GM12865 (cell line): ENCODE measurements at regions not wholly inside any gene's neighbourhood (a gene's known extent, or its start where the extent isn't known, plus 50 kb on each side); places are given as distances from the start of the nearest gene placed in this dataset.

Experiments used
- DNase-seq: peaks from one replicate; pipeline ENCODE4 v3.0.0; 2010; ENCODE audit warnings: low read depth
- H3K4me3 ChIP-seq: 2 replicates; pipeline ENCODE4 v1.5.1; 2011; ENCODE audit warnings: mild to moderate bottlenecking, low read depth, low read length, control low read depth
- CTCF ChIP-seq: IDR thresholded peaks from 2 replicates; pipeline ENCODE4 v1.5.1; 2011; ENCODE audit warnings: low read length, control low read depth, low read depth, inconsistent platforms; ENCODE audit not compliant: insufficient read depth; ENCODE audit errors: missing control alignments

GRCh38 chr4:19375136-19375804 lies 876.4 kb upstream of the SLIT2 start:
- DNase-seq = no peak
- TF ChIP-seq CTCF = no peak
- no peak overlapping the region for H3K4me3 ChIP-seq

GRCh38 chr4:19372390-19372789 lies 879.3 kb upstream of the SLIT2 start:
- no peak for TF ChIP-seq CTCF
- DNase-seq = no peak
- no peak overlapping the region for H3K4me3 ChIP-seq

- no peak for TF ChIP-seq CTCF
Observed at GRCh38 chr4:19368800-19369199, 882.9 kb upstream of the SLIT2 start.

GRCh38 chr4:19366916-19367315 lies 884.8 kb upstream of the SLIT2 start:
- TF ChIP-seq CTCF = no peak
- no peak for DNase-seq
- no peak overlapping the region for H3K4me3 ChIP-seq

More at GRCh38 chr4:19368800-19369199, 882.9 kb upstream of the SLIT2 start:
- H3K4me3 ChIP-seq = no peak overlapping the region
- no peak for DNase-seq

- H3K4me3 ChIP-seq = no peak overlapping the region
- no peak for TF ChIP-seq CTCF
- DNase-seq = no peak
Observed at GRCh38 chr4:19358015-19358414, 893.7 kb upstream of the SLIT2 start.

GRCh38 chr4:19349416-19349815 lies 902.3 kb upstream of the SLIT2 start:
- TF ChIP-seq CTCF = no peak
- DNase-seq = no peak
- H3K4me3 ChIP-seq = no peak overlapping the region

- TF ChIP-seq CTCF = no peak
- no peak for DNase-seq
- no peak overlapping the region for H3K4me3 ChIP-seq
Observed at GRCh38 chr4:19348746-19349145, 903.0 kb upstream of the SLIT2 start.
